ENCODE measurements at regions not wholly inside any gene's neighbourhood (a gene's known extent, or its start where the extent isn't known, plus 50 kb on each side); places are given as distances from the start of the nearest gene placed in this dataset.

DNA sequence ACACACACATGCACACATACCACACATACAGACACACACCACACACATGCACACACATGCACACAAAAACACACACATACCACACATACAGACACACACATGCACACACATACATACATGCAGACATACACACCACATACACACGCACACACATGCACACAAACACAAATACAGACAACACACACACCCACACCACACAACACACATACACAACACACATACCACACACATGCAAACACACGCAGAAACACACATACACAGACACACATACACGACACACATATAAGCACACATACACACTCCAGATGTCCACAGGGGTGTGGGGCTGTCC, 60.1 kb upstream of the PPP2R2D start:
- POLR2A ChIA-PET, result no interaction called here
- H3K4me2 ChIP-seq (ENCODE audit: low read depth, low read length), result no peak overlapping the region
- BruUV-seq (replicated peaks), result no TSS peak
- no peak overlapping the region for H3K4me3 ChIP-seq (replicated peaks in 1 of 3; ENCODE audit: insufficient read depth in 1 of 3, low read depth in 2 of 3, low read length in 3 of 3)
- CTCF ChIA-PET (ENCODE audit: low intra/inter-chr PET ratio, low total read pairs), result no interaction called here
- H3K9ac ChIP-seq (ENCODE audit: insufficient read depth, low read depth, low read length), result no peak overlapping the region
- intact Hi-C loops (cut with micrococcal nuclease; ENCODE audit: unreplicated experiment) (no loop called here), in situ Hi-C loops (cut with HindIII; ENCODE audit: extremely low pct_ligation_motif_present, low pct_unique_long_range_greater_than_20kb) (no loop called here)
- peaks cover 3 to 40% of the 10 kb centered on the region in 2 experiments; a peak in 2 of 5 replicates for H3K27me3 ChIP-seq (ENCODE audit: control insufficient read depth in 1 of 2, insufficient read depth in 2 of 2, low read length in 2 of 2)
- WGBS (ENCODE audit: low lambda C conversion rate), result 80% methylated on average over 3 of the region's 3 CpGs
- H4K20me1 ChIP-seq (ENCODE audit: insufficient read depth, low read length), result no peaks in the 10 kb centered on the region
- no peaks in the 10 kb centered on the region for H3K79me2 ChIP-seq (ENCODE audit: insufficient read depth, low read length)
- no peaks in the 10 kb centered on the region for H3K4me1 ChIP-seq (ENCODE audit: insufficient read depth, low read length)
- H3K9me3 ChIP-seq (ENCODE audit: low read length), result no peaks in the 10 kb centered on the region
- H3K36me3 ChIP-seq (replicated peaks in 1 of 2; ENCODE audit: control insufficient read depth in 1 of 2, insufficient read depth in 2 of 2, low read length in 2 of 2), result no peaks in the 10 kb centered on the region
- ATAC-seq, result no peak
- no peak for FAIRE-seq
- DNase-seq (ENCODE audit: low spot score), result no peak
- no peak overlapping the region for H2AFZ ChIP-seq (ENCODE audit: low read length)
- H3K27ac ChIP-seq (ENCODE audit: extremely low read length, insufficient read depth, low read length), result no peak overlapping the region
- no peak for TF ChIP-seq SIN3B (IDR thresholded peaks at IDR 0.05; ENCODE audit: low read length)
- TF ChIP-seq ZNF282 (IDR thresholded peaks at IDR 0.05; ENCODE audit: partially characterized antibody), result peak; percentile 55
- TF ChIP-seq ZNF253 (CRISPR knock-in tag; IDR thresholded peaks at IDR 0.05; ENCODE audit: borderline replicate concordance), result no peak
- TF ChIP-seq THAP11 (CRISPR knock-in tag; IDR thresholded peaks at IDR 0.05), result no peak
- TF ChIP-seq ZXDC (CRISPR knock-in tag; IDR thresholded peaks at IDR 0.05), result no peak
- no peak for TF ChIP-seq TRIM24 (CRISPR knock-in tag; IDR thresholded peaks at IDR 0.05)
- TF ChIP-seq, protein P1, sequence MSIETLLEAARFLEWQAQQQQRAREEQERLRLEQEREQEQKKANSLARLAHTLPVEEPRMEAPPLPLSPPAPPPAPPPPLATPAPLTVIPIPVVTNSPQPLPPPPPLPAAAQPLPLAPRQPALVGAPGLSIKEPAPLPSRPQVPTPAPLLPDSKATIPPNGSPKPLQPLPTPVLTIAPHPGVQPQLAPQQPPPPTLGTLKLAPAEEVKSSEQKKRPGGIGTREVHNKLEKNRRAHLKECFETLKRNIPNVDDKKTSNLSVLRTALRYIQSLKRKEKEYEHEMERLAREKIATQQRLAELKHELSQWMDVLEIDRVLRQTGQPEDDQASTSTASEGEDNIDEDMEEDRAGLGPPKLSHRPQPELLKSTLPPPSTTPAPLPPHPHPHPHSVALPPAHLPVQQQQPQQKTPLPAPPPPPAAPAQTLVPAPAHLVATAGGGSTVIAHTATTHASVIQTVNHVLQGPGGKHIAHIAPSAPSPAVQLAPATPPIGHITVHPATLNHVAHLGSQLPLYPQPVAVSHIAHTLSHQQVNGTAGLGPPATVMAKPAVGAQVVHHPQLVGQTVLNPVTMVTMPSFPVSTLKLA (IDR thresholded peaks at IDR 0.05), result peak; percentile 40; the same call in 1 of the 2 replicates
- peak; percentile 74; the same call in 1 of the 2 replicates for TF ChIP-seq ZNF646 (CRISPR knock-in tag; IDR thresholded peaks at IDR 0.05)
- TF ChIP-seq NCOA1 (CRISPR knock-in tag; IDR thresholded peaks at IDR 0.05), result no peak
